Heart left ventricle (tissue), 13 donors: ENCODE measurements at regions not wholly inside any gene's neighbourhood (a gene's known extent, or its start where the extent isn't known, plus 50 kb on each side); places are given as distances from the start of the nearest gene placed in this dataset.

Source experiments
- POLR2A ChIP-seq, 2 donors: fragments of 450-650 bp; IDR thresholded peaks; one replicate each; pipeline ENCODE4 v1.6.1; 2017; ENCODE audit warnings: antibody characterized with exemption in 2 of 2, mild to moderate bottlenecking in 2 of 2, moderate library complexity in 2 of 2
- TF ChIP-seq, protein P1 (sequence below), 12 donors: fragments of 200-600 bp; sonication (generic) in 4 of 12; IDR thresholded peaks; one replicate each; pipeline versions ENCODE4 v1.5.0 to v1.8.0; 2018 to 2022; ENCODE audit warnings: antibody characterized with exemption in 12 of 12, mild to moderate bottlenecking in 5 of 12
- donor health status: ischemic (EF 13 %, LVEDD 7.1; RV severe dilation, severe dysfunction).
- donor health status: DM: no; HTN: yes; CAD: no.
- donor health status: DM: no; HTN: no; CAD: no.
- donor health status: ischemic (EF 25% LVEDD 6.9; RV normal size, moderate dysfunction).
- donor health status: ischemic (EF 25% LVEDD 5.7; RV mildly dilated, moderate dysfunction).
- donor health status: ischemic (EF 35%, LVEDD 5.7; RV mildly dilated, moderate dysfunction).
- donor health status: nonischemic (EF 11% LVEDD 7.7; RV severe dilation, severe dysfunction).
- donor health status: DM: yes; HTN: yes; CAD: no.
- donor health status: PGD.
- donor health status: ischemic (EF 29% LVEDD 5.4; RV normal size, mild dysfunction).
- donor health status: nonischemic (EF 23%, LVEDD 6.1; RV moderate dilation, normal function).

DNA sequence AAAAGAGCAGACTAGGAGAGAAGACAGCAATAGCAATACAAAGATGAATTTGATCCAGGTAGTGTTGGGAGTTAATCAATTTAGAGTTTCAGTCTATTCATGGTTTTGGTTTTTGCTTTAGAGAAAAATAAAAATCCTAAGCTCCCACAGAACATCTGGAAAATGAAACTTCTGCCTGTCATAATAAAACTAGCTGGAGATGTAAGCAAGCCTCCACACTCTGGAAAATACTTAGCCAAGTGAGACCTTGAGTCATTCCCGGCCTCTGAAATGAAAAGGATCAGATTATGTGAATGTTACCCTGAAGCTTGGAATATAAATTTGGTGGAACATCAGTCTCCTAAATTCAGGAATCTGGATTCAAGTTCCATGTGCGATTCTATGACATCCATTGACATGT lies 485.6 kb upstream of the SPRED2 start:
- TF ChIP-seq POLR2A (IDR thresholded peaks at IDR 0.05), result no peak
- TF ChIP-seq, protein P1, sequence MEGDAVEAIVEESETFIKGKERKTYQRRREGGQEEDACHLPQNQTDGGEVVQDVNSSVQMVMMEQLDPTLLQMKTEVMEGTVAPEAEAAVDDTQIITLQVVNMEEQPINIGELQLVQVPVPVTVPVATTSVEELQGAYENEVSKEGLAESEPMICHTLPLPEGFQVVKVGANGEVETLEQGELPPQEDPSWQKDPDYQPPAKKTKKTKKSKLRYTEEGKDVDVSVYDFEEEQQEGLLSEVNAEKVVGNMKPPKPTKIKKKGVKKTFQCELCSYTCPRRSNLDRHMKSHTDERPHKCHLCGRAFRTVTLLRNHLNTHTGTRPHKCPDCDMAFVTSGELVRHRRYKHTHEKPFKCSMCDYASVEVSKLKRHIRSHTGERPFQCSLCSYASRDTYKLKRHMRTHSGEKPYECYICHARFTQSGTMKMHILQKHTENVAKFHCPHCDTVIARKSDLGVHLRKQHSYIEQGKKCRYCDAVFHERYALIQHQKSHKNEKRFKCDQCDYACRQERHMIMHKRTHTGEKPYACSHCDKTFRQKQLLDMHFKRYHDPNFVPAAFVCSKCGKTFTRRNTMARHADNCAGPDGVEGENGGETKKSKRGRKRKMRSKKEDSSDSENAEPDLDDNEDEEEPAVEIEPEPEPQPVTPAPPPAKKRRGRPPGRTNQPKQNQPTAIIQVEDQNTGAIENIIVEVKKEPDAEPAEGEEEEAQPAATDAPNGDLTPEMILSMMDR (IDR thresholded peaks at IDR 0.05), result no peak
